ENCODE measurements at regions not wholly inside any gene's neighbourhood (a gene's known extent, or its start where the extent isn't known, plus 50 kb on each side); places are given as distances from the start of the nearest gene placed in this dataset.

DNA sequence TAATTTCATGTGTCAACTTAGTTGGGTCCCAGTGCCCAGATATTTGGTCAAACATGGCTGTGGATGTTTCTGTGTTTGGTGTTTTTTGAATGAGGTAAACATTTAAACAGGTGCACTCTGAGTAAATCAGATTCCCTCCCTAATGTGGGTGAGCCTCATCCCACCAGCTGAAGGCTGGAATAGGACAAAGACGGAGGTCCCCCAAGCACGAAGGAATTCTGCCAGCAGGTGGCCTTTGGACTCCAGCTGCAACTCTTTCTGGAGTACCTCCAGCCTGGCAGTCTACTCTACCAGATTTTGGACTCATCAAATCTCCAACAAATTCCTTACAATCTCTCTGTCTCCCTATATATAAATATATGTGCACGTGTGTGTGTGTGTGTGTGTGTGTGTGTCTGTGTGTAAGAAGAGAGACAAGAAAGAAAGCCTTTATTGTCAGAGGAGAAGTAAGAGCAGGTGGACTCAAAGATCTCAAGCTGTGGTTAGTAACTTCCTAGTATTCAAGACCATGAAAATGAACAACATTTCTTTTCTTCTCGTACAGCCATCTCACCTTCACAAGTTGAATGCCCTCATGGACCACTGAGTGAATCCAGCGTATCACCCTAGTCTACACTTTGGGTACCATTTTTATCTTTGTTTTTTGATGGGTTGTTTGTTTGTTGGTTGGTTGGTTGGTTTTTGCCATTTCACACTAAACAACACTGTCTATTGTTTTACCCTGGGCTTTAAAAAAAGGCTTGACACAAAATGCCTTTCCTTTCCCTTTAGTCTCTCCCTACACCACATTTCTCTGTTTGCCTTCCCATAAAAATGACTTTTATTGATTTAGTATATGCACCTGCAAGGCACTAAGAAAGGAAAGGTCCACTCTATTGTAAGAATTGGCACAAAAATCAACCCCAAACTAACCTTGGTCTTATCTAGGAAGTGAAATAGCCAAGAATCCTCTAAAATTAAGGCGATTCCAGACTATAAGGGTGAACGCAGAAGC lies 118.7 kb downstream of the TENT4A start:
- in situ Hi-C loops (cut with HindIII; ENCODE audit: low sequenced_read_pairs) = no loop called here

DNA sequence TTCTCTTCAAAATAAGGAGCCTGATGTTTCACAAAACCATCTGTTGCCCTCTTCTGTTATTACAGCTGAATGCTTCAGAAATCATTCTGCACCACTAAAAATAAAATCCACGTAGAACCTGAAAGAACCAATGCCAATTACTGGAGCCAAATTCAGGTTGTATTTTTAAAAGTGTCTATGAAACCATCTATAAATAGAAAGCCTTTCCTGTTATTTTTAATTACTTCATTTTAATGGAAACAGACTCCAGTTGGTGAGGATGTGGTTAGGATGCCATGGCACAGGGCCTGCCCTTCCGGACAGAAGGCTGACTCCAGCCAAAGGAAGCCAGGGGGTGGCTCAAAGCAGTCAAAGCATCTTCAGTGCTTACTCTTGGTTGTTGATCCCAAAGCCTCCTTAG lies 119.8 kb downstream of the TENT4A start:
- in situ Hi-C loops (cut with HindIII; ENCODE audit: low sequenced_read_pairs) = no loop called here

DNA sequence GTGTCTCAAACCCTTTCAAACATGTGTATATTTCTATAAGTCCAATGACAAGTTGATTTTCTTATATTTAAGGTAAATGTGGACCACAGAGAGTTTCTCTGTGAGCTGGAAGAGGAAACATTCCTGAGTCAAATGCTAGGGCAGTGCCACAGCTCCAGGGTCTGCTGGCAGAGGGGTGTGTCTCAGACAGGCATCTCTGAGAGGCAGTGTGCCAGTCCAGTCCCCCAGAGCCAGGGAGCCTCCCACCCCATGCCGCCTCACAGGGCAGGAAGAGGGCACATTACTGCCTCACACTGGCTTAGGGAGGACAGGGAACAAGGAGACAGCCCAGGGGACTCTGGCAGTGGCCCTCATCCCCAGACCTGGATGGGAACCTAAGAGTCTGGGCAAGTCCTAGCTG lies 120.2 kb downstream of the TENT4A start:
- in situ Hi-C loops (cut with HindIII; ENCODE audit: low sequenced_read_pairs) = no loop called here

DNA sequence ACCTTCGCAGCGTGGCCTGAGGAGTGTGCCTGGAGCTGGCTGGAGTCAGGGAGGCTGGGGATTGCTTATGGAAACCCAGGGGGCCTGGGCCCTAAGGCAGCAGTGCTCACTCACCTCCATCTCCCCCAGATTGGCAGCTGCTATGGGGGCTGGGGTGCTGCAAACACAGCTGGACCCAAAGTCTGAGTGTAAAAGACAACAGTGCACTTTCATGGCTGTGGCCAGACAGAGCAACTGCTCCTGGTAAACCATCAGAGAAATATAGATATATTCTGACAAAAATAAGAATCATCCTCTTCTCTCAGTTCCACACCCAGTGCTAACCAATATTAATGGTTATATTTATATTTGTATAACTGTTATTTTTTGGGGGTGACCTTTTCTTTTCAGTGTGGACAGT lies 123.9 kb downstream of the TENT4A start:
- in situ Hi-C loops (cut with HindIII; ENCODE audit: low sequenced_read_pairs) = no loop called here

DNA sequence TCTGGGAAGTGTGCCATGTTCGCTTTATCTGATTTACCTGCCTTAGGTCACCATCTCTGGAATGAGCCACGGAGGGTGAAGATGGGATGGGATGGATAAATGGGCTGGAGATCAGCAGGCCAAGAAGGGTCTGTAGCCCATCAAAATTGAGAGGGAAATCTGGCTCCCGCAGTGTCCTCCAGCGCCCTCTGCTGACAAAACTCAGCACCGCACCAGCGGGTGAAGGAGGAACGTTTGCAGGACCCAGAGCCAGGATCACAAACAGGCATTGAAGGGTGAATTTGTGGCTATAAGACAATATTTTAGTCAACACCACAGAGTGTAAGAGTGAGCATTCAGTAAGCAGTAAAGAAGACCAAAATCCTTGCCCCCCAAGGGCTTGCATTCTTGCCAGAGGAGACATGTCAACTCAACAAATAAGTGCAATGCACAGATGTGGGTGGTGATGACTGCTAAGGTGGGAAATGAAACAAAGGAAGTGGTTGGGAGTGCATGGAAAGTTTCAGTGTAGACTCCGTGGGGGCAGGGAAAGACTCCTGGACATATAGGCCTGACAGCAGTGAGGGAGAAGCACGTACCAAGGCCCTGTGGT lies 124.4 kb downstream of the TENT4A start:
- in situ Hi-C loops (cut with HindIII; ENCODE audit: low sequenced_read_pairs) = no loop called here

DNA sequence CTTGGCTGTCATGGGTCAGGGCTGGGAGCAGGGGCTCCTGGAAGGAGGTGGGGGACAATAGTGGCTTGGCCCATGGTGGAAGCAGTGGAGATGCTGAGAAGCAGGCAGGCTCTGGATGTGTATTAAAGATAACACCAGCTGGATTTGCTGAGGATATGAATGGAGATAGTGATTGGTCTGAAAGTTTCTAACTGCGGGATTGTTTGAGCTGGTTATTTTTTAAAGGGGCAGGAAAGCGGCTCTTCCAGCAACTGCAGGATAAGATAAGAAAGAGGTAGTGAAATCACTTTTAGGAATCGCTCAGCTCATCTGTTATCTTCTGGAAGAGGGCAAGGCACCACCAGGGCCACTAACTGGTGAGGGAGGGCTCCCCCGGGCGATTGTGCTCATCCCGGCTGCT lies 125.5 kb downstream of the TENT4A start:
- in situ Hi-C loops (cut with HindIII; ENCODE audit: low sequenced_read_pairs) = no loop called here

DNA sequence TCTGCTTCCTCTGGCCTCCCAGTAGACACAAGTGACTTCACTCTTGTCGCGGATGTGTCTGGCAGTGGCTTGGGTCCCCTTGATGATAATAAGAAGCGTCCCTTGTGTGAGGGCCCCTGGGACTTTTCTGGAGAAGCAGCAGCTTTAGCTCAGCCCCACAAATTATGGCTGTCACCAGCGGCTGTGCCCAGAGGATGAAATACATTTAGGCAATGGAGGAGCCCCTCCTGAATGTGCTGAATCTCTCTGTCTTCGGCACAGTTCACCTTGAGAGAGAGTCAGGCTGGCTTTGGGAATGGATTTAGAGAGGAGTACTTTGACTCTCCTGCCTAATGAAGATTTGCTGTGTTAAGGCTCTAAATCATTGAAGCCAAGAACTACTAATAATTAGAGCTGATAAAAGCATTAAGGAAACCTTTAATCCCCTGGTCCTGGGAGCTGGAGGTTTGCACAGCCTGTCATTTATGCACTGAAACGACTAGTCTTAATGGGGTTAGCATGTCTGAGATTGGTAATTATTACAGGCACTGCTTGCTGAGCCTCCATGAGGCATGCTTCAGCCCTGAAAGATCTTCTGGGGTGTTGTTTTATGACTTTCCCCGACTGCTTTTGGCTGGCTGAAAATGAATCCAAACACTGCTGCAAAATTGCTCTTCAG lies 127.0 kb downstream of the TENT4A start:
- in situ Hi-C loops (cut with HindIII; ENCODE audit: low sequenced_read_pairs) = no loop called here

DNA sequence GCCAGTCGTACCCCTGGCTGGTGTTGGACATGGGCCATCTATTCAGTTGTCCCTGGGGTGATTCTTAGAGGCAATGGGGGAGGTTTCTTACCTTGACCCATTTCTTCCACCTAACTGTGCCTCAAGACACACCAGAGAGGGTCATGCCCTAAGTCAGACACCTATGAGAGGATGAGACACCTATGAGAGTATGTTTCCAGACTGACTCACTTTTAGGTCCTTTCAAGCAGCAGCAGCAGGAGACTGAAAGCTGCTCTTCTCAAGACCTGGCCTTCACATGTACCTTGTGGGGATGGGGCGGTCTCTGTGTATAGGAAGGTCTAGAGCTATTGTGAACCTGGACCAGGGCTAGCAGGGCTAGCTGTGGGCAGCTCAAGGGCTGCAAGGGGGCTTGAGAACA lies 130.1 kb downstream of the TENT4A start:
- in situ Hi-C loops (cut with HindIII; ENCODE audit: low sequenced_read_pairs) = no loop called here

DNA sequence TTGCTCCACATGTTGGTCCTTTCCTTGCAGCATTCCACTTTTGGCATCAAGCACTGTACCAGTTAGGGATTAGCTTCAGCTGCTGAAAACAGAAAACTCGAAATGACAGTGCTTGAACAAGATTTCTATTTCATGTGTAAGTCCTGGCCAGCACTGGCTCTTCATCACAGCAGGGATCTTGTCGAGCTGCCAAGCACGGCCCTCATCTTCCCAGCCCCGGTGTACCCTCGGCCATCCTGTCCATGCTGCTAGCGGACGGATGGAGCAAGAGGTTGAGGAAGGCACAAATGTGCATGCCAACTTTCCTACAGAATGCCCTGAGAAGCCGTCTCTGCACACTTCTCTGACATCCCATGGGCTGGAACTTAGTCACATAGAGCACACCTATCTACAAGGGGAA lies 130.6 kb downstream of the TENT4A start:
- in situ Hi-C loops (cut with HindIII; ENCODE audit: low sequenced_read_pairs) = no loop called here

DNA sequence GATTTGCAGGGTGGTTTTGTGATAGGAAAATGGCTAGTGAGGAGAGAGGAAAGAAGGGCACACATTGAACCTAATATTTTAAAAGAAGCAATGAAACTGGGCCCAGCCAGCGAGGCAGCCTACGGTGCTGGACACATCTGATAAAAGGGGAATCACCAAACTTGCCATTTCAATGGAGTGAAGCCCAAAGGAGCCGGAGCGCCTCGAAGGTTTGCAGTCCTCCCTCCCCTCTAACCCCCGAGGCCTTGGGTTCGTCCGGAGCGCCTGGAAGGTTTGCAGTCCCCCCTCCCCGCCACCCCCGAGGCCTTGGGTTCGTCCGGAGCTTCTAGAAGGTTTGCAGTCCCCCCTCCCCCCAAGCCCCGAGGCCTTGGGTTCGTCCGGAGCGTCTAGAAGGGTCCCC lies 132.6 kb downstream of the TENT4A start:
- in situ Hi-C loops (cut with HindIII; ENCODE audit: low sequenced_read_pairs) = no loop called here

DNA sequence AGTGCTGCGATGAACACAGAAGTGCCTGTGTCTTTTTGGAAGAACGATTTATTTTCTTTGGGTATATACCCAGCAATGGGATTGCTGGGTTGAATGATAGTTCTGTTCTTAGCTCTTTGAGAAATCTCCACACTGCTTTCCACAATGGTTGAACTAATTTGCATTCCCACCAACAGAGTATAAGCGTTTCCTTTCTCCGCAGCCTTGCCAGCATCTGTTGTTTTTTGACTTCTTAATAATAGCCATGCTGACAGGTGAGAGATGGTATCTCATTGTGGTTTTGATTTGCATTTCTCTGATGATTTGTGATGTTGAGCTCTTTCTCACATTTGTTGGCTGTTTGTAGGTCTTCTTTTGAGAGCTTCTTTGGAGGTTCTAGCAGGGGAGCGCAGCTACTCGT lies 134.6 kb downstream of the TENT4A start:
- in situ Hi-C loops (cut with HindIII; ENCODE audit: low sequenced_read_pairs) = no loop called here

DNA sequence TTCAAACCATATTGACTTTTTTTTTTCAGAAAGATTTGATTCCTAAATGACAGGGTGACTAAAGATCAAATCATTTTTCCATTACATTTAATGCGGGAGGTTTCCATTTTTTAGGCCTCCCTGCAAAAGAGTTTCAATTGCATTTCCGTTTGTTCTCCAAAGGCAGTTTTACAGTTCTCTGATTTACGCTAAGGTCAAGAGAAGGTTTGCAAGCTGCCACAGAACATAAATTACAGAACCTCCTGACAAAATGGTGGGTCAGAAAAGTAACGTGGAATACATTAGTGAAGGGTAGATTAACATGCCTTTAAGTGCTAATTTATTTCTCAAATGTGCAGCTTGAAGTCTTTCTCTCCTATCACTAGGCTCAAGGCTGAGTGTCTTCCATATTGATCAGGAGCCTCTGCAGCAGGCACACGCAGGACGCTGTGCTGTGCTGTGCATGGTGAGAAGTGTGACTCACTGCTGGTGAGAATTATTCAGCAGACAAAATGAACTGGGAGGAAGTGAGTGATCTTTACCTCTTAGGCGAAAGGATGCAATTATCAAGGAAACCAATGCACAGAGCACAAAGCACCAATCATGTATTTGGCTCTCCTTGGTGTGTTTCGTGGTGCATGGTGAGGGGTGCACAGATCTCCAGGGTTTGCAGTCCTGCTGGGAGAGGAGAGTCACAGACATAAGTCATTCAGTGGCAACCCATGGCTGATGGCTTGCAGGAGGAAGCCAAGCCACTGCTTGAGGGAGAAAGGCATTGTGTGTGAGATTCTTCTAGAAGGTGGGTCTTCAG lies 136.3 kb downstream of the TENT4A start:
- in situ Hi-C loops (cut with HindIII; ENCODE audit: low sequenced_read_pairs) = no loop called here

DNA sequence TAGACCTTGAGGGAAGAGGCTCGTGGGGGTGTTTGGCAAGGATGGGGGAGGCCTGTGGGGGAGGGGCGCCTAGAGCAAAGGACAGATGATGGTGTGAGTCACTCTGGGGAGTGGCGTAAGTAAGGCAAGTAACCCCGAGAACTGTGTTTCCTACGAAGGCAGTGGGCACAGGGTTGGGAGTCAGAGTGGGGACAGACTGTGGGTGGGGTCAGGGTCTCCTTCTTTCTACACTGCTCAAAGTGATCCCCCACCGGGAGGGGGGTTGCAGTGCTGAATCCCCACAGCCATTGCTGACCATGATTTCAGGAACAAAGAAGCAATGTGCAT lies 136.8 kb downstream of the TENT4A start:
- in situ Hi-C loops (cut with HindIII; ENCODE audit: low sequenced_read_pairs) = no loop called here

DNA sequence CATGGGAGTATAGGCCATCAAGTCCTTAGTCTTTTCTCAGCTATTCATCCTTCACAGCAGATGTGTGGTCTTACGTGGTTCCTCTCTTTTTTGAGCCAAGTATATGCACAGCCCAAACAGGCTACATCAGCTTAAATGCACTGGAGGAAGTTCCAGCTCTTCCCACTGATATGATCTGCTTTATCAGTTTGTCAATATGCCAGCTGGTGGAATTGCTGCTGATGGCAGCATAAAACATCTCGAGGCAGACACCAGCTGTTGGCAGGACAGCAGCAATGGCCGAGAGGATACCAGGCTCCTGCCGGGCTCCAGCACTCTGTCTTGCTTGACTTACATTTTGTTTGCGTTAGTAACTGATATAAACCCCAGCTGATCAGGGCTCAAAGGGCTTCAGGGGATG lies 143.4 kb downstream of the TENT4A start:
- in situ Hi-C loops (cut with HindIII; ENCODE audit: low sequenced_read_pairs) = no loop called here

DNA sequence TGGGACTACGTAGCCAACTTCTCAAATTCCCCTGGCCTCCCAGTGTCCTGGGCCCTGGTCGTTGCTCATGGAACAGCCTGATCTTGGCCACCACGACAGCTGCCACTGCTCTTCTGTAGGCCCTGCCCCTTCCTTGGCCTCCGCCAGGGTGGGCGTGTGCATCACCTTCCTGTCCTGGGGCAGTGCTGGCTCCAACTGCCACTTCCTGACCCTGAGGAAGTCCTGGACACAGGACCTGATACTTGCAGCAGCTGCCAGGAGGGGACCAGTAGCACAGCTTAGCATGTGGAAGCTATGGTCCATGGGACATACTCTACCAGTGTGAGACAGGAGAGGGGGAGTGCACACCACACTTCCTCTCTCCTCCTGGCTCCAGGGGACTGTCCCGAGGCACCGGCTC lies 145.2 kb downstream of the TENT4A start:
- in situ Hi-C loops (cut with HindIII; ENCODE audit: low sequenced_read_pairs) = no loop called here

DNA sequence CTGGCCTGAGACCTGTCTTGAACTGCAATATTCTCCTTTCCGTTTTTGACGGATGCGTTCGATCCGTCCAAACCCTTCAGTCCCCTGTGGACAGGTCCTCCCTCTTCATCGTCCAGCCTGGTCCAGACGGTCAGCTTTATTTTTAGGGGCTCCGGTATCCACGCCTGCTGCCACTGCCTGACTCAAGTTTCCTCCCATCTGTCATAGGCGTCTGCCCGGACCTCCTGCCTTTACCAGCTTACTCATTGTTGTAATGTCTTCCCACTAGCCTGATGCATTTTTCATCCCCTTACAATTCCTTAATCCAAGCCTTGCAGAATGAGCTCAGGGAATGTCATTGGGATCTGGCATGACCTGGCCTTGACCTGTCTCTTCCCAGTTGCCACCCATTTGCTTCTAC lies 145.8 kb downstream of the TENT4A start:
- in situ Hi-C loops (cut with HindIII; ENCODE audit: low sequenced_read_pairs) = no loop called here

DNA sequence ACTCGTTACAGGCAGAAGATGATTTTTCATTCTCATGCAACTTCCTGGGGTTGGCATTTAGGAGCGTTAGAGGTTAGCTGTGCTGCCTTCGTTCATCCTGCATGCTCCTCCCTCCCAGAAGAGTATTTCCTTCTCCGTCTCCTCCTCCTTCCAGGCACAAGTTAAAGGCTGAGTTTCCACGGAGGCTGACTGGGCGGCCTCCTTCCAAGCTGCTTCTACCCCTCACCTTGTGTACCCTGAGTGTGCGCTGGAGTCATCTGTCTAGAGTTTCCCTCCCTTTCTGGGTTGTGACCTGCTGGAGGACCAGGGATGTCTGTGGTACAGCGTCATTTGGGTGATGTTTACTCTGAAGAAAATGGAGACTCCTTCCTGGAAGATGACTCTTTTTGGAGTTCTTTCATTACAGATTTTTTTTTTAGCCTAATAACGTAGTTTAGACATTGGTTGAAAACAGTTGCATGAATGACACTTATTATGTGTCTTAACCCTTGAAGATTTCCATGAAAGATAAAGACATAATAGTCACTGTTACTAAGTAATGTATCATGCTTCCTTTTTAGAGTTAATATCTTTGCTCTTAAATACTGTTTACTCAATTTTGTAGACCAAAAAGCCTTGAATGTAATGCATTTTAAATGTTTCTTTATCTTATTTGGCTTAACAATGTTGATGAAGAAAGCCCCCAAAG lies 146.9 kb downstream of the TENT4A start:
- in situ Hi-C loops (cut with HindIII; ENCODE audit: low sequenced_read_pairs) = no loop called here

DNA sequence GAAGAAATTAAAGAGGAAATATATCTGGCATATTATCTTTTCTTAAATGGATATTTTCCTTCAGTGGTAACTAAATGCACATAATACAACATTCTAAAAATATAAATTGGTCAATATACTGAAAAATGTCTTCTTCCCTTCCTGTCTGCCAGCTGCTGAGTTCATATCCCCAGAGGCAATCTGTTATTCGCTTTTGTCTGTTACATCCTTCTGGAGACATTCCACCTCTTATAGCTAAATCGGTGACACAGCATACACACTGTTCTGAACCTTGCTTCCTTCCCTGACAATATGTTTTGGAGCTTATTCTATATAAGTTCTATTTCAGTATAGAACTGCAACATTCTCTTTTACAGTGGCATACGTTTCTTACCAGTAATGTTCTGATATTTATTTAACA lies 147.8 kb downstream of the TENT4A start:
- in situ Hi-C loops (cut with HindIII; ENCODE audit: low sequenced_read_pairs) = no loop called here

DNA sequence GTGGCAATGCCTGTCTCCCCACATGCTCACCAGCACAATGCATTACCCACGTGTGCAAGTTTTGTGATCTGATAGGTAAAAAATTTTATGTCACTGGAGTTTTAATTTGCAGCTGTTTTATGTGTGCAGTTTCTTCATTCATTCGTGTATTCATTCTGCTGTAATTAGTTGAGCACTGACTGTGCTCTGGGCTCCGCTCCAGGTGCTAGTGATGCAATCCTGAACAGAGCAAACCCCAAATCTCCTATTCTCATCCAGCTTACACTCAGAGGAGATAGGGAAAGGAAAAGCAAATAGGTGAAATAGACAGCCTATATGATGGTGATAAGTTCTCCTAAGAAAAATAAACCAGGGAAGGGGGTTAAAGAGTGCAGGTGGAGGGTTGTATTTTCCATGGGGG lies 148.4 kb downstream of the TENT4A start:
- in situ Hi-C loops (cut with HindIII; ENCODE audit: low sequenced_read_pairs) = no loop called here

DNA sequence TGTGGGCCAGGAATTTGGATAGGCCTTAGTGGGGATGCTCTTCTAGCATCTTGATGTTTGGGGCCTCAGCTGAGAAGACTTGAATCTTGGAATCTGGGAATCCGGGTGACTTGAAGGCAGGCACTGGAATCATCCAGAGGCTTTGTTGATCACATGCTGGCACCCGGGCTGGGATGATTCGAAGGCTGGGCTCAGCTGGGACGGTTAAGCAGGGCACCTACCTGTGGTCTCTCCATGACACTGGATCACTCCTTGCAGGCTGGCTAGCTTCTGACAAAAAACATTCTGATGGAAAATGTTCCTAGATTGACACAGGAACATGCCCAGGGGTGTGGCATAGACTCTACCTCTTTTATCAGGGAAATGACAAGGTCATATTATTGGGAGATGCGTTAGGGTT lies 149.1 kb downstream of the TENT4A start:
- in situ Hi-C loops (cut with HindIII; ENCODE audit: low sequenced_read_pairs) = no loop called here

DNA sequence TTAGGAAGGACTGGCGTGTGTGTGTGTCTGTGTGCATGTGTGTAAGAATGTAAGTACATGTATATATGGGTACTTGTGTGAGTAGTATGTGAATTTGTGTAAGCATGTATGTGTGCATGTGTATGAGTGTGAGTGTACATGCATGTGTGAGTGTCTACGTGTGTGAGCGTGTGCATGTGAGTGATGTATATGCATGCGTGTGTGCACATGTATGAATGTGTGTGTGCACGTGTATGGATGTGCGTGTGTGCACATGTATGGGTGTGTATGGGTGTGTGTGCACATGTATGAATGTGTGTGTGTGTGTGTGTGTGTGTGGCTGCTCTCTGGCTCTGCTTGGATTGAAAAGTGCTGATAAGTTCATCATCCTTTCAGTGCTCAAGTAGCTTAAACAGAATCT lies 154.5 kb downstream of the TENT4A start:
- in situ Hi-C loops (cut with HindIII; ENCODE audit: low sequenced_read_pairs) = no loop called here

All from DLD1 (cell line).